DND-41 (cell line): ENCODE measurements at regions not wholly inside any gene's neighbourhood (a gene's known extent, or its start where the extent isn't known, plus 50 kb on each side); places are given as distances from the start of the nearest gene placed in this dataset.

Experiments used
- CTCF ChIP-seq: IDR thresholded peaks from 2 replicates; pipeline ENCODE4 v1.5.1; 2012; ENCODE audit warnings: borderline replicate concordance, low read length, moderate library complexity, mild to moderate bottlenecking; ENCODE audit not compliant: poor library complexity, severe bottlenecking; ENCODE audit errors: extremely low read depth
- EZH2 ChIP-seq: IDR thresholded peaks from 3 replicates; pipeline ENCODE4 v1.6.1; 2012; ENCODE audit warnings: borderline replicate concordance, low read depth, mild to moderate bottlenecking, moderate library complexity, low read length, inconsistent platforms; ENCODE audit not compliant: severe bottlenecking

GRCh38 chr6:105862936-105863607 is 223.1 kb upstream of the PRDM1 start:
- no peak for TF ChIP-seq CTCF
- TF ChIP-seq EZH2 = no peak
